SK-N-SH (cell line): ENCODE measurements at regions not wholly inside any gene's neighbourhood (a gene's known extent, or its start where the extent isn't known, plus 50 kb on each side); places are given as distances from the start of the nearest gene placed in this dataset.
A peak's percentile ranks its signal among the peaks of the same experiment; 100 is the strongest.

Experiments
- CTCF ChIA-PET: fragments of 300-600, 350-600 bp; formaldehyde crosslinking; extraction: SDS; loops from one replicate; lab custom pipeline; 2021; lab: Yijun Ruan, JAX
- POLR2A ChIA-PET: fragments of 350-600 bp; sonication (Branson Sonifier 250); formaldehyde crosslinking; extraction: SDS; loops from one replicate; lab custom pipeline; 2020; ENCODE audit warnings: antibody characterized with exemption, inconsistent platforms; lab: Yijun Ruan, JAX
- DNase-seq: peaks from one replicate; pipeline ENCODE4 v3.0.0; 2012
- H2AFZ ChIP-seq: fragments of 200-600 bp; sonication (generic); 2 replicates; pipeline ENCODE4 v1.8.1; 2016; ENCODE audit warnings: antibody characterized with exemption, mild to moderate bottlenecking, low read depth
- H3F3A ChIP-seq: fragments of 200-600 bp; sonication (generic); replicated peaks from 2 replicates; pipeline ENCODE3; 2016; ENCODE audit warnings: antibody characterized with exemption, mild to moderate bottlenecking; ENCODE audit not compliant: insufficient read depth
- H3K27ac ChIP-seq, 2 experiments: fragments of 200-500 bp in 1 of 2; fragments of 200-600 bp in 1 of 2; sonication (Bioruptor generic) in 1 of 2; sonication (generic), shearing (Covaris generic) in 1 of 2; 2 replicates each; pipeline versions ENCODE4 v1.5.1 to v1.6.1; 2014 to 2016; ENCODE audit warnings: low read depth in 2 of 2, inconsistent platforms in 1 of 2, low read length in 1 of 2, mild to moderate bottlenecking in 1 of 2, mixed read lengths in 1 of 2
- H3K27me3 ChIP-seq: fragments of 200-600 bp; sonication (generic), shearing (Covaris generic); 2 replicates; pipeline ENCODE4 v1.6.1; 2016; ENCODE audit warnings: mixed run types; ENCODE audit not compliant: insufficient read depth
- H3K36me3 ChIP-seq, 2 experiments: fragments of 200-500 bp in 1 of 2; fragments of 200-600 bp in 1 of 2; sonication (Bioruptor generic) in 1 of 2; sonication (generic) in 1 of 2; replicated peaks in 1 of 2; 2 replicates each; pipeline versions ENCODE3 to v1.5.1; 2014 to 2016; ENCODE audit warnings: low read length in 1 of 2, mild to moderate bottlenecking in 1 of 2; ENCODE audit not compliant: insufficient read depth in 2 of 2, control insufficient read depth in 1 of 2
- H3K4me1 ChIP-seq, 2 experiments: fragments of 200-500 bp in 1 of 2; fragments of 200-600 bp in 1 of 2; sonication (Bioruptor generic) in 1 of 2; sonication (generic), shearing (Covaris generic) in 1 of 2; 2 replicates each; pipeline versions ENCODE4 v1.5.1 to v1.6.1; 2014 to 2016; ENCODE audit warnings: low read depth in 1 of 2, low read length in 1 of 2, mixed run types in 1 of 2; ENCODE audit not compliant: insufficient read depth in 2 of 2, control insufficient read depth in 1 of 2
- H3K4me2 ChIP-seq: fragments of 200-600 bp; sonication (generic), shearing (Covaris generic); 2 replicates; pipeline ENCODE4 v1.6.1; 2017; ENCODE audit warnings: mixed run types
- H3K4me3 ChIP-seq, 2 experiments: fragments of 200-500 bp in 1 of 2; fragments of 200-600 bp in 1 of 2; sonication (Bioruptor generic) in 1 of 2; sonication (generic), shearing (Covaris generic) in 1 of 2; 2 replicates each; pipeline versions ENCODE4 v1.5.1 to v1.8.1; 2014 to 2016; ENCODE audit warnings: low read depth in 2 of 2, inconsistent platforms in 1 of 2, low read length in 1 of 2, mild to moderate bottlenecking in 1 of 2, mixed read lengths in 1 of 2, moderate library complexity in 1 of 2
- H3K79me2 ChIP-seq: fragments of 200-600 bp; sonication (generic); 2 replicates; pipeline ENCODE4 v1.8.1; 2017; ENCODE audit warnings: mild to moderate bottlenecking; ENCODE audit not compliant: insufficient read depth
- H3K9ac ChIP-seq: fragments of 200-600 bp; sonication (generic); 2 replicates; pipeline ENCODE4 v1.6.1; 2017; ENCODE audit warnings: mixed run types
- H3K9me2 ChIP-seq: fragments of 200-600 bp; sonication (generic); 2 replicates; pipeline ENCODE4 v1.6.1; 2017; ENCODE audit warnings: mixed run types
- H3K9me3 ChIP-seq: fragments of 200-600 bp; sonication (generic); 2 replicates; pipeline ENCODE4 v1.6.1; 2017; ENCODE audit warnings: mixed run types, mild to moderate bottlenecking, moderate library complexity
- H4K20me1 ChIP-seq: fragments of 200-600 bp; sonication (generic); 2 replicates; pipeline ENCODE4 v1.6.1; 2017; ENCODE audit warnings: mild to moderate bottlenecking, mixed run types; ENCODE audit not compliant: insufficient read depth
- EP300 ChIP-seq, 2 experiments: IDR thresholded peaks; 2 replicates each; pipeline versions ENCODE4 v1.4.0 to v1.6.1; 2012; ENCODE audit warnings: borderline replicate concordance in 1 of 2, low read depth in 1 of 2, low read length in 1 of 2
- EZH2phosphoT487 ChIP-seq: fragments of 200-600 bp; sonication (generic); IDR thresholded peaks from 2 replicates; pipeline ENCODE4 v1.6.1; 2017; ENCODE audit warnings: low read depth, mixed run types, mild to moderate bottlenecking, antibody characterized with exemption, moderate library complexity, borderline replicate concordance
- FOXJ3 ChIP-seq: sonication (generic); formaldehyde crosslinking; IDR thresholded peaks from 2 replicates; pipeline ENCODE4 v1.5.1; 2020; ENCODE audit warnings: mild to moderate bottlenecking, missing genetic modification reagents
- FOXM1 ChIP-seq: IDR thresholded peaks from 2 replicates; pipeline ENCODE4 v1.4.0; 2012; ENCODE audit warnings: low read depth, mild to moderate bottlenecking
- MEF2A ChIP-seq: IDR thresholded peaks from 2 replicates; pipeline ENCODE4 v1.4.0; 2012; ENCODE audit warnings: low read depth, borderline replicate concordance
- MXI1 ChIP-seq: IDR thresholded peaks from 2 replicates; pipeline ENCODE4 v1.6.1; 2012; ENCODE audit warnings: mild to moderate bottlenecking, low read depth, low read length, improper control_type of control experiment
- NFIC ChIP-seq: IDR thresholded peaks from 2 replicates; pipeline ENCODE4 v1.4.0; 2012; ENCODE audit warnings: borderline replicate concordance
- RCOR1 ChIP-seq: fragments of 150-350 bp; IDR thresholded peaks from 2 replicates; pipeline ENCODE4 v1.6.1; 2017; ENCODE audit warnings: antibody characterized with exemption, low read length
- RFX5 ChIP-seq: IDR thresholded peaks from 2 replicates; pipeline ENCODE4 v1.6.1; 2012; ENCODE audit warnings: mild to moderate bottlenecking, improper control_type of control experiment, low read length
- RXRA ChIP-seq: IDR thresholded peaks from 2 replicates; pipeline ENCODE4 v1.4.0; 2012; ENCODE audit warnings: low read depth, mild to moderate bottlenecking, borderline replicate concordance
- SMC3 ChIP-seq: IDR thresholded peaks from 2 replicates; pipeline ENCODE4 v1.6.1; 2012; ENCODE audit warnings: low read depth, low read length, improper control_type of control experiment
- TAF1 ChIP-seq: IDR thresholded peaks from 2 replicates; pipeline ENCODE4 v1.6.1; 2012; ENCODE audit warnings: low read depth, mild to moderate bottlenecking, low read length, moderate library complexity, borderline replicate concordance
- TCF12 ChIP-seq: IDR thresholded peaks from 2 replicates; pipeline ENCODE4 v1.4.0; 2012
- WGBS: methylation state at CpG from one replicate; pipeline ENCODE4 v1.1.6; 2017; ENCODE audit warnings: low lambda C conversion rate; 5-methylcytosine and 5-hydroxymethylcytosine counted together
- TF ChIP-seq, protein P1 (sequence below): fragments of 150-350 bp; IDR thresholded peaks from 2 replicates; pipeline ENCODE4 v1.6.1; 2016; ENCODE audit warnings: mild to moderate bottlenecking, low read depth, low read length
- TF ChIP-seq, protein P2 (sequence below): IDR thresholded peaks from 2 replicates; pipeline ENCODE4 v1.4.0; 2012; ENCODE audit warnings: low read depth, borderline replicate concordance
- TF ChIP-seq, protein P3 (sequence below): IDR thresholded peaks from 2 replicates; pipeline ENCODE4 v1.4.0; 2012; ENCODE audit warnings: low read depth, borderline replicate concordance
- TF ChIP-seq, protein P4 (sequence below): IDR thresholded peaks from 2 replicates; pipeline ENCODE4 v1.6.1; 2012; ENCODE audit warnings: mild to moderate bottlenecking, low read depth, low read length, moderate library complexity
- TF ChIP-seq, protein P5 (sequence below): IDR thresholded peaks from 2 replicates; pipeline ENCODE4 v1.4.0; 2012; ENCODE audit warnings: low read depth

DNA sequence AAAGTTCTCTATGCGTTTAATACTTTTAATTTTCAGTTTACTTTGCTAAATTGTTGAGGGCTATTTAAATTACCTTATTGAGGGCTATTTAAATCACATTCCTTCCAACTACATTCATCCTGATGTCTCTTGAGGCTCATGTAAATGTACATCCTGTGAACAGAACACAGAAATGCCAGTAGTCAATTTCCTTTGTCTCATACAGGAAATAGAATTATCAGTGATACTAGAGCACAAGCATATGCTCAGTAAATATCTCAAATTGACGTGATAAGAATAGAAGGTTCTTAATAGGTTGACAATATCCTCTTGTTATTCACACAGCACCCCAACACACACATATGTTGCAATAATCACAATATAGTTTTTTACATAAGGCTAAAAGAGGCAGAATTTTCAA is 449.0 kb downstream of the CYLC2 start:
- Histone ChIP-seq H3K4me3 (no peak overlapping the region), H3K4me2 (no peak overlapping the region), H4K20me1 (no peaks in the 10 kb centered on the region), H3K9me3 (no peaks in the 10 kb centered on the region; the same call in 1 of the 2 replicates), H3F3A (no peaks in the 10 kb centered on the region), H3K79me2 (no peaks in the 10 kb centered on the region), H3K4me1 (no peaks in the 10 kb centered on the region), H3K36me3 (no peaks in the 10 kb centered on the region), H3K27ac (no peak overlapping the region), H3K9ac (no peak overlapping the region), H2AFZ (peak overlapping the region; percentile 59; the same call in 1 of the 2 replicates), H3K27me3 (no peaks in the 10 kb centered on the region), H3K9me2 (no peaks in the 10 kb centered on the region)
- ChIA-PET CTCF (no interaction called here), POLR2A (no interaction called here)
- DNase-seq, result no peak
- no peak for TF ChIP-seq RFX5
- no peak for TF ChIP-seq TAF1
- TF ChIP-seq, protein P1, sequence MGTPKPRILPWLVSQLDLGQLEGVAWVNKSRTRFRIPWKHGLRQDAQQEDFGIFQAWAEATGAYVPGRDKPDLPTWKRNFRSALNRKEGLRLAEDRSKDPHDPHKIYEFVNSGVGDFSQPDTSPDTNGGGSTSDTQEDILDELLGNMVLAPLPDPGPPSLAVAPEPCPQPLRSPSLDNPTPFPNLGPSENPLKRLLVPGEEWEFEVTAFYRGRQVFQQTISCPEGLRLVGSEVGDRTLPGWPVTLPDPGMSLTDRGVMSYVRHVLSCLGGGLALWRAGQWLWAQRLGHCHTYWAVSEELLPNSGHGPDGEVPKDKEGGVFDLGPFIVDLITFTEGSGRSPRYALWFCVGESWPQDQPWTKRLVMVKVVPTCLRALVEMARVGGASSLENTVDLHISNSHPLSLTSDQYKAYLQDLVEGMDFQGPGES, result no peak
- TF ChIP-seq FOXM1, result no peak
- TF ChIP-seq, protein P2, sequence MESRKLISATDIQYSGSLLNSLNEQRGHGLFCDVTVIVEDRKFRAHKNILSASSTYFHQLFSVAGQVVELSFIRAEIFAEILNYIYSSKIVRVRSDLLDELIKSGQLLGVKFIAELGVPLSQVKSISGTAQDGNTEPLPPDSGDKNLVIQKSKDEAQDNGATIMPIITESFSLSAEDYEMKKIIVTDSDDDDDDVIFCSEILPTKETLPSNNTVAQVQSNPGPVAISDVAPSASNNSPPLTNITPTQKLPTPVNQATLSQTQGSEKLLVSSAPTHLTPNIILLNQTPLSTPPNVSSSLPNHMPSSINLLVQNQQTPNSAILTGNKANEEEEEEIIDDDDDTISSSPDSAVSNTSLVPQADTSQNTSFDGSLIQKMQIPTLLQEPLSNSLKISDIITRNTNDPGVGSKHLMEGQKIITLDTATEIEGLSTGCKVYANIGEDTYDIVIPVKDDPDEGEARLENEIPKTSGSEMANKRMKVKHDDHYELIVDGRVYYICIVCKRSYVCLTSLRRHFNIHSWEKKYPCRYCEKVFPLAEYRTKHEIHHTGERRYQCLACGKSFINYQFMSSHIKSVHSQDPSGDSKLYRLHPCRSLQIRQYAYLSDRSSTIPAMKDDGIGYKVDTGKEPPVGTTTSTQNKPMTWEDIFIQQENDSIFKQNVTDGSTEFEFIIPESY, result no peak
- TF ChIP-seq SMC3, result no peak
- no peak for TF ChIP-seq EZH2phosphoT487
- TF ChIP-seq MXI1, result no peak
- no peak for TF ChIP-seq NFIC
- no peak for TF ChIP-seq EP300 (IDR thresholded peaks at IDR 0.05; ENCODE audit: borderline replicate concordance in 1 of 2, low read depth in 1 of 2, low read length in 1 of 2)
- TF ChIP-seq RCOR1, result no peak
- TF ChIP-seq MEF2A, result no peak
- TF ChIP-seq TCF12, result no peak
- WGBS, result 3% methylated on average over 2 of the region's 2 CpGs

DNA sequence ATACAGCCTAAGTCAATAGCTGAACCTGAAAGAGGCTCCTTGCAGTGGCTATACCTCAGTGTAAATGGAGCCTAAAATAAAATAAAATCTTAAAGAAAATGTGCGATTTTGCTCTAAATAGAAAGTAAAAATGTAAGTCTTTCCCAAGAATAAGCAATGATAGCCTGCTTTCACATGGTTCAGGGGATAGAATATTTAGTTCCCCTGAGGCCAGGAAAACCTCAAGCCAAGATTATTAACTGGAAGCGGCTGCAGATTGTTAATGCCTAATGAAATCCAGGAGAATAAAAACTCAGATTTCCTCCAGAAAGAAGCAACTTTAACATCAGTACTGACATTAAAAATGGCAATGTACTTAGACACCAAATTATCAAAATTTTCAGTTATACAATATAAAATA is 463.7 kb downstream of the CYLC2 start:
- no peaks in the 10 kb centered on the region for H3K79me2 ChIP-seq
- POLR2A ChIA-PET, result no interaction called here
- CTCF ChIA-PET, result no interaction called here
- H3K9me3 ChIP-seq, result no peaks in the 10 kb centered on the region
- no peak overlapping the region for H3K4me3 ChIP-seq
- no peak overlapping the region for H3K27ac ChIP-seq
- no peaks in the 10 kb centered on the region for H3K36me3 ChIP-seq
- no peaks in the 10 kb centered on the region for H3F3A ChIP-seq
- H3K4me2 ChIP-seq, result no peak overlapping the region
- no peaks in the 10 kb centered on the region for H3K4me1 ChIP-seq
- H3K27me3 ChIP-seq, result no peaks in the 10 kb centered on the region
- no peak overlapping the region for H2AFZ ChIP-seq
- H3K9me2 ChIP-seq, result no peaks in the 10 kb centered on the region
- WGBS, result 6% methylated on average over 2 of the region's 2 CpGs
- H4K20me1 ChIP-seq, result no peaks in the 10 kb centered on the region
- DNase-seq, result no peak
- no peak overlapping the region for H3K9ac ChIP-seq
- TF ChIP-seq, protein P3, sequence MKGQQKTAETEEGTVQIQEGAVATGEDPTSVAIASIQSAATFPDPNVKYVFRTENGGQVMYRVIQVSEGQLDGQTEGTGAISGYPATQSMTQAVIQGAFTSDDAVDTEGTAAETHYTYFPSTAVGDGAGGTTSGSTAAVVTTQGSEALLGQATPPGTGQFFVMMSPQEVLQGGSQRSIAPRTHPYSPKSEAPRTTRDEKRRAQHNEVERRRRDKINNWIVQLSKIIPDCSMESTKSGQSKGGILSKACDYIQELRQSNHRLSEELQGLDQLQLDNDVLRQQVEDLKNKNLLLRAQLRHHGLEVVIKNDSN, result no peak
- TF ChIP-seq, protein P1, result no peak
- TF ChIP-seq, protein P2, result no peak
- TF ChIP-seq, protein P4, sequence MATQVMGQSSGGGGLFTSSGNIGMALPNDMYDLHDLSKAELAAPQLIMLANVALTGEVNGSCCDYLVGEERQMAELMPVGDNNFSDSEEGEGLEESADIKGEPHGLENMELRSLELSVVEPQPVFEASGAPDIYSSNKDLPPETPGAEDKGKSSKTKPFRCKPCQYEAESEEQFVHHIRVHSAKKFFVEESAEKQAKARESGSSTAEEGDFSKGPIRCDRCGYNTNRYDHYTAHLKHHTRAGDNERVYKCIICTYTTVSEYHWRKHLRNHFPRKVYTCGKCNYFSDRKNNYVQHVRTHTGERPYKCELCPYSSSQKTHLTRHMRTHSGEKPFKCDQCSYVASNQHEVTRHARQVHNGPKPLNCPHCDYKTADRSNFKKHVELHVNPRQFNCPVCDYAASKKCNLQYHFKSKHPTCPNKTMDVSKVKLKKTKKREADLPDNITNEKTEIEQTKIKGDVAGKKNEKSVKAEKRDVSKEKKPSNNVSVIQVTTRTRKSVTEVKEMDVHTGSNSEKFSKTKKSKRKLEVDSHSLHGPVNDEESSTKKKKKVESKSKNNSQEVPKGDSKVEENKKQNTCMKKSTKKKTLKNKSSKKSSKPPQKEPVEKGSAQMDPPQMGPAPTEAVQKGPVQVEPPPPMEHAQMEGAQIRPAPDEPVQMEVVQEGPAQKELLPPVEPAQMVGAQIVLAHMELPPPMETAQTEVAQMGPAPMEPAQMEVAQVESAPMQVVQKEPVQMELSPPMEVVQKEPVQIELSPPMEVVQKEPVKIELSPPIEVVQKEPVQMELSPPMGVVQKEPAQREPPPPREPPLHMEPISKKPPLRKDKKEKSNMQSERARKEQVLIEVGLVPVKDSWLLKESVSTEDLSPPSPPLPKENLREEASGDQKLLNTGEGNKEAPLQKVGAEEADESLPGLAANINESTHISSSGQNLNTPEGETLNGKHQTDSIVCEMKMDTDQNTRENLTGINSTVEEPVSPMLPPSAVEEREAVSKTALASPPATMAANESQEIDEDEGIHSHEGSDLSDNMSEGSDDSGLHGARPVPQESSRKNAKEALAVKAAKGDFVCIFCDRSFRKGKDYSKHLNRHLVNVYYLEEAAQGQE, result no peak
- TF ChIP-seq, protein P5, sequence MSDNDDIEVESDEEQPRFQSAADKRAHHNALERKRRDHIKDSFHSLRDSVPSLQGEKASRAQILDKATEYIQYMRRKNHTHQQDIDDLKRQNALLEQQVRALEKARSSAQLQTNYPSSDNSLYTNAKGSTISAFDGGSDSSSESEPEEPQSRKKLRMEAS, result no peak
- no peak for TF ChIP-seq FOXJ3 (CRISPR knock-in tag)
- TF ChIP-seq RXRA, result no peak
